GM21737 (cell line): ENCODE measurements at regions not wholly inside any gene's neighbourhood (a gene's known extent, or its start where the extent isn't known, plus 50 kb on each side); places are given as distances from the start of the nearest gene placed in this dataset.

Experiments
- ATAC-seq: cut with Tn5 transposase; IDR thresholded peaks from one replicate; pipeline ENCODE4 v1.9.1; 2021; ENCODE audit warnings: mild to moderate bottlenecking, moderate library complexity; ENCODE audit not compliant: unreplicated experiment

GRCh38 chr9:129252937-129253802, 75.1 kb upstream of the IER5L start:
- no peak for ATAC-seq

GRCh38 chr9:129250786-129251185, 72.7 kb upstream of the IER5L start:
- no peak for ATAC-seq

GRCh38 chr9:129247285-129248153, 69.5 kb upstream of the IER5L start:
- ATAC-seq, result no peak

- ATAC-seq, result no peak
Observed at GRCh38 chr9:129245276-129245675, 67.2 kb upstream of the IER5L start.

GRCh38 chr9:129242971-129243561, 65.0 kb upstream of the IER5L start:
- no peak for ATAC-seq

- no peak for ATAC-seq
Observed at GRCh38 chr9:129242191-129242941, 64.3 kb upstream of the IER5L start.

- no peak for ATAC-seq
Observed at GRCh38 chr9:129241725-129242124, 63.7 kb upstream of the IER5L start.

- ATAC-seq, result no peak
Observed at GRCh38 chr9:129240581-129241211, 62.6 kb upstream of the IER5L start.

GRCh38 chr9:129239946-129240490, 62.0 kb upstream of the IER5L start:
- ATAC-seq, result no peak

GRCh38 chr9:129237803-129238202, 59.7 kb upstream of the IER5L start:
- ATAC-seq, result no peak

- ATAC-seq, result no peak
Observed at GRCh38 chr9:129237164-129237611, 59.1 kb upstream of the IER5L start.

- ATAC-seq, result no peak
Observed at GRCh38 chr9:129236441-129237145, 58.5 kb upstream of the IER5L start.

GRCh38 chr9:129235931-129236331, 57.9 kb upstream of the IER5L start:
- ATAC-seq, result no peak

GRCh38 chr9:129235041-129235930, 57.2 kb upstream of the IER5L start:
- no peak for ATAC-seq

- no peak for ATAC-seq
Observed at GRCh38 chr9:129234491-129234890, 56.4 kb upstream of the IER5L start.

- no peak for ATAC-seq
Observed at GRCh38 chr9:129232839-129233591, 55.0 kb upstream of the IER5L start.

- ATAC-seq, result no peak
Observed at GRCh38 chr9:129231759-129232158, 53.7 kb upstream of the IER5L start.
